IMR-90 (cell line): ENCODE measurements at regions not wholly inside any gene's neighbourhood (a gene's known extent, or its start where the extent isn't known, plus 50 kb on each side); places are given as distances from the start of the nearest gene placed in this dataset.

Experiments
- ATAC-seq: fragments of 200-7000 bp; cut with Tn5 transposase; 2 replicates; pipeline ENCODE4 v1.9.1; 2020; ENCODE audit warnings: low read depth, mild to moderate bottlenecking, moderate library complexity
- BruUV-seq: library from RNA; stranded (reverse); fragments of 400-500 nt; replicated peaks from 2 replicates; lab custom pipeline; 2021; lab: Mats Ljungman, UMichigan
- CTCF ChIA-PET: fragments of 300-600 bp; formaldehyde crosslinking; extraction: SDS; loops from one replicate; lab custom pipeline; 2021; ENCODE audit warnings: antibody characterized with exemption; lab: Yijun Ruan, JAX
- POLR2A ChIA-PET: fragments of 300-600 bp; sonication (Branson Sonifier 250); formaldehyde crosslinking; loops from one replicate; lab custom pipeline; 2022; ENCODE audit warnings: antibody characterized with exemption; ENCODE audit not compliant: unreplicated experiment; lab: Charles Lee
- DNase-seq: peaks from one replicate; pipeline ENCODE4 v3.0.0; 2013
- H2AFZ ChIP-seq: replicated peaks from 2 replicates; pipeline ENCODE3; 2013; ENCODE audit warnings: low read length, mild to moderate bottlenecking; ENCODE audit not compliant: poor library complexity
- H2AK5ac ChIP-seq: 2 replicates; pipeline ENCODE4 v1.6.1; 2013; ENCODE audit warnings: low read depth, low read length, inconsistent platforms
- H2AK9ac ChIP-seq: replicated peaks from 2 replicates; pipeline ENCODE3; 2013; ENCODE audit warnings: mild to moderate bottlenecking, low read depth, low read length, moderate library complexity; ENCODE audit not compliant: poor library complexity
- H2BK120ac ChIP-seq: 2 replicates; pipeline ENCODE4 v1.6.1; 2013; ENCODE audit warnings: low read depth, low read length, inconsistent platforms
- H2BK15ac ChIP-seq: 3 replicates; pipeline ENCODE4 v1.6.1; 2013; ENCODE audit warnings: low read depth, low read length, inconsistent platforms
- H2BK20ac ChIP-seq: 2 replicates; pipeline ENCODE4 v1.6.1; 2013; ENCODE audit warnings: low read depth, mild to moderate bottlenecking, inconsistent platforms, low read length, moderate library complexity
- H2BK5ac ChIP-seq: 2 replicates; pipeline ENCODE4 v1.6.1; 2013; ENCODE audit warnings: mild to moderate bottlenecking, low read depth, low read length, inconsistent platforms; ENCODE audit not compliant: poor library complexity, severe bottlenecking
- H3K14ac ChIP-seq: replicated peaks from 2 replicates; pipeline ENCODE4 v1.6.1; 2013; ENCODE audit warnings: low read depth, low read length, inconsistent platforms
- H3K18ac ChIP-seq: 2 replicates; pipeline ENCODE4 v1.6.1; 2013; ENCODE audit warnings: low read depth, low read length, control low read depth
- H3K23ac ChIP-seq: 2 replicates; pipeline ENCODE4 v1.6.1; 2013; ENCODE audit warnings: low read depth, low read length, inconsistent platforms
- H3K27ac ChIP-seq: 2 replicates; pipeline ENCODE4 v1.5.1; 2013; ENCODE audit warnings: mild to moderate bottlenecking, control low read depth, low read length; ENCODE audit not compliant: insufficient read depth
- H3K27me3 ChIP-seq: 2 replicates; pipeline ENCODE4 v1.6.1; 2013; ENCODE audit warnings: low read length; ENCODE audit not compliant: control insufficient read depth, insufficient read depth
- H3K36me3 ChIP-seq: 2 replicates; pipeline ENCODE4 v1.6.1; 2013; ENCODE audit warnings: low read length, mixed read lengths; ENCODE audit not compliant: control insufficient read depth, insufficient read depth
- H3K4ac ChIP-seq: 2 replicates; pipeline ENCODE4 v1.6.1; 2013; ENCODE audit warnings: low read depth, low read length, inconsistent platforms
- H3K4me1 ChIP-seq: 2 replicates; pipeline ENCODE4 v1.6.1; 2013; ENCODE audit warnings: low read length, mixed read lengths; ENCODE audit not compliant: control insufficient read depth, insufficient read depth
- H3K4me2 ChIP-seq: 2 replicates; pipeline ENCODE4 v1.6.1; 2013; ENCODE audit warnings: low read depth, mild to moderate bottlenecking, control low read depth, low read length, moderate library complexity
- H3K4me3 ChIP-seq: 2 replicates; pipeline ENCODE4 v1.5.1; 2013; ENCODE audit warnings: low read depth, mild to moderate bottlenecking, control low read depth, low read length, moderate library complexity; ENCODE audit not compliant: insufficient read depth
- H3K56ac ChIP-seq: 2 replicates; pipeline ENCODE4 v1.6.1; 2013; ENCODE audit warnings: low read length, inconsistent platforms; ENCODE audit not compliant: insufficient read depth; ENCODE audit errors: extremely low read depth
- H3K79me1 ChIP-seq, 2 experiments: 2 replicates each; pipeline ENCODE4 v1.6.1; 2013; ENCODE audit warnings: low read length in 2 of 2, inconsistent platforms in 1 of 2, low read depth in 1 of 2
- H3K9ac ChIP-seq: 2 replicates; pipeline ENCODE4 v1.6.1; 2013; ENCODE audit warnings: low read depth, low read length, control low read depth
- H3K9me1 ChIP-seq: 2 replicates; pipeline ENCODE4 v1.6.1; 2013; ENCODE audit warnings: low read length, inconsistent platforms; ENCODE audit not compliant: insufficient read depth
- H3K9me3 ChIP-seq: 2 replicates; pipeline ENCODE4 v1.6.1; 2013; ENCODE audit warnings: low read length; ENCODE audit not compliant: control insufficient read depth, insufficient read depth
- H4K20me1 ChIP-seq: 2 replicates; pipeline ENCODE4 v1.6.1; 2013; ENCODE audit warnings: low read length, inconsistent platforms; ENCODE audit not compliant: insufficient read depth
- H4K5ac ChIP-seq: 2 replicates; pipeline ENCODE4 v1.6.1; 2013; ENCODE audit warnings: mild to moderate bottlenecking, low read depth, low read length, control low read depth
- H4K8ac ChIP-seq, 2 experiments: 2 replicates each; pipeline ENCODE4 v1.6.1; 2013; ENCODE audit warnings: low read depth in 2 of 2, low read length in 2 of 2, control low read depth in 1 of 2, inconsistent platforms in 1 of 2
- H4K91ac ChIP-seq: 2 replicates; pipeline ENCODE4 v1.6.1; 2013; ENCODE audit warnings: low read depth, low read length, inconsistent platforms; ENCODE audit not compliant: insufficient read depth
- CEBPB ChIP-seq: IDR thresholded peaks from 2 replicates; pipeline ENCODE4 v1.6.1; 2012; ENCODE audit warnings: low read depth, low read length, improper control_type of control experiment
- ELK1 ChIP-seq: fragments of 150-350 bp; IDR thresholded peaks from 2 replicates; pipeline ENCODE4 v1.6.1; 2016; ENCODE audit warnings: low read depth, mild to moderate bottlenecking, low read length, moderate library complexity, borderline replicate concordance
- FOS ChIP-seq: fragments of 150-350 bp; IDR thresholded peaks from 2 replicates; pipeline ENCODE4 v1.6.1; 2016; ENCODE audit warnings: low read depth, low read length
- MAFK ChIP-seq: IDR thresholded peaks from 2 replicates; pipeline ENCODE4 v1.6.1; 2012; ENCODE audit warnings: low read depth, low read length, improper control_type of control experiment
- MXI1 ChIP-seq: IDR thresholded peaks from 2 replicates; pipeline ENCODE4 v1.6.1; 2012; ENCODE audit warnings: low read depth, mild to moderate bottlenecking, low read length, moderate library complexity, borderline replicate concordance
- POLR2A ChIP-seq: IDR thresholded peaks from 2 replicates; pipeline ENCODE4 v1.6.1; 2012; ENCODE audit warnings: mild to moderate bottlenecking, low read depth, low read length
- RAD21 ChIP-seq: IDR thresholded peaks from 2 replicates; pipeline ENCODE4 v1.6.1; 2012; ENCODE audit warnings: low read length, improper control_type of control experiment
- RCOR1 ChIP-seq: IDR thresholded peaks from 2 replicates; pipeline ENCODE4 v1.6.1; 2012; ENCODE audit warnings: mild to moderate bottlenecking, low read length, improper control_type of control experiment; ENCODE audit not compliant: insufficient replicate concordance
- RFX5 ChIP-seq: IDR thresholded peaks from 2 replicates; pipeline ENCODE4 v1.8.0; 2012; ENCODE audit warnings: low read depth, mild to moderate bottlenecking, low read length, moderate library complexity
- SMC3 ChIP-seq: fragments of 150-350 bp; IDR thresholded peaks from 2 replicates; pipeline ENCODE4 v1.6.1; 2016; ENCODE audit warnings: low read depth, mild to moderate bottlenecking, antibody characterized with exemption, low read length, moderate library complexity
- USF2 ChIP-seq: fragments of 150-350 bp; IDR thresholded peaks from 2 replicates; pipeline ENCODE4 v1.6.1; 2017; ENCODE audit warnings: mild to moderate bottlenecking, antibody characterized with exemption, low read length, low read depth
- WGBS, 2 experiments: methylation state at CpG; one replicate each; pipeline versions ENCODE4 v1.1.5 to v1.1.7; 2013; ENCODE audit warnings: missing lambda C conversion rate in 2 of 2; ENCODE audit not compliant: insufficient read length in 1 of 2; ENCODE audit errors: extremely low coverage in 2 of 2; 5-methylcytosine and 5-hydroxymethylcytosine counted together
- dilution Hi-C: fragments of 300-500 bp; cut with HindIII; formaldehyde crosslinking; loops from one replicate; pipeline ENCODE4 v1.14.3; 2018; ENCODE audit warnings: low sequenced_read_pairs; ENCODE audit not compliant: unreplicated experiment
- in situ Hi-C: fragments of 300-500 bp; cut with MboI; formaldehyde crosslinking; loops from 3 replicates; pipeline ENCODE4 v1.14.3; 2019; ENCODE audit warnings: low sequenced_read_pairs, inconsistent platforms, mixed read lengths
- intact Hi-C: fragments of 100-400 bp; cut with micrococcal nuclease; formaldehyde crosslinking; loops from 2 replicates; pipeline ENCODE4 v1.10.0; 2022

- no peak for TF ChIP-seq ELK1
- TF ChIP-seq MXI1 = no peak
Measured at GRCh38 chr6:43990627-43991619, 136.3 kb downstream of the MRPL14 start (continued).

GRCh38 chr6:43990275-43990626, 137.0 kb downstream of the MRPL14 start:
- peak overlapping the region; percentile 69 for H4K5ac ChIP-seq
- peak overlapping the region; percentile 73 for H3K23ac ChIP-seq
- H3K4me2 ChIP-seq = peak overlapping the region; percentile 9
- ATAC-seq (peak; percentile 44), DNase-seq (peak; percentile 57)
- POLR2A ChIA-PET = no interaction called here
- peak overlapping the region; percentile 73 for H2AK9ac ChIP-seq
- peaks cover 21% of the 10 kb centered on the region for H3K4me1 ChIP-seq
- H3K9me1 ChIP-seq = peaks cover 15% of the 10 kb centered on the region
- H3K56ac ChIP-seq = peak overlapping the region; percentile 16; the same call in 1 of the 2 replicates
- peaks cover 9% of the 10 kb centered on the region for H3K27me3 ChIP-seq
- H3K18ac ChIP-seq = peak overlapping the region; percentile 79
- intact Hi-C loops = loop anchor here (2.0 to 5.0 kb wide), 3 partner anchors 17 to 198 kb away; no protein-coding TSS in a partner anchor
- H3K9me3 ChIP-seq = no peaks in the 10 kb centered on the region
- peak overlapping the region; percentile 90 for H2BK120ac ChIP-seq
- no peaks in the 10 kb centered on the region for H4K20me1 ChIP-seq
- peak overlapping the region; percentile 89 for H4K91ac ChIP-seq
- no peaks in the 10 kb centered on the region for H3K79me1 ChIP-seq
- peak overlapping the region; percentile 81 for H2AK5ac ChIP-seq
- no peak overlapping the region for H3K4me3 ChIP-seq
- BruUV-seq = no TSS peak
- peak overlapping the region; percentile 69; the same call in 2 of the 3 replicates for H2BK15ac ChIP-seq
- H4K8ac ChIP-seq = peak overlapping the region; percentile 78 to 90
- in situ Hi-C loops = no loop called here
- H3K27ac ChIP-seq = peak overlapping the region; percentile 72
- H2AFZ ChIP-seq = peak overlapping the region; percentile 89
- H2BK20ac ChIP-seq = peak overlapping the region; percentile 88
- H2BK5ac ChIP-seq = peak overlapping the region; percentile 77
- WGBS, 2 experiments = 67% methylated on average over 1 of the region's 9 CpGs; no CpG with 5 or more reads in 1 of the 2 experiments
- peak overlapping the region; percentile 89 for H3K4ac ChIP-seq
- CTCF ChIA-PET = interaction anchor here (0.9 to 2.1 kb wide), 6 partner anchors 12 to 221 kb away, joined by 3 to 10 read pairs (median 4); partner anchors contain the start of gene VEGFA
- dilution Hi-C loops = no loop called here
- peak overlapping the region; percentile 12 for H3K9ac ChIP-seq
- H3K14ac ChIP-seq = peak overlapping the region; percentile 83
- no peaks in the 10 kb centered on the region for H3K36me3 ChIP-seq
- TF ChIP-seq CEBPB (no peak), RCOR1 (no peak), SMC3 (no peak), MAFK (no peak), RFX5 (no peak), POLR2A (no peak), USF2 (no peak), MXI1 (no peak), FOS (no peak), RAD21 (no peak)
